SK-N-SH treated with all-trans-retinoic acid at 6 μM for 48 hours (cell line): ENCODE measurements at regions not wholly inside any gene's neighbourhood (a gene's known extent, or its start where the extent isn't known, plus 50 kb on each side); places are given as distances from the start of the nearest gene placed in this dataset.

Experiments used
- ATAC-seq: fragments of 200-7000 bp; cut with Tn5 transposase; 3 replicates; pipeline ENCODE4 v1.9.1; 2020; ENCODE audit warnings: mild to moderate bottlenecking, moderate library complexity
- ARNTL ChIP-seq: fragments of 450-650 bp; formaldehyde crosslinking; IDR thresholded peaks from 2 replicates; pipeline ENCODE4 v1.5.0; 2020; ENCODE audit warnings: low read depth, mild to moderate bottlenecking, moderate library complexity, borderline replicate concordance
- BACH2 ChIP-seq: fragments of 250-450 bp; sonication (Bioruptor Pico); IDR thresholded peaks from 2 replicates; pipeline ENCODE4 v1.9.0; 2021; ENCODE audit warnings: mild to moderate bottlenecking, borderline replicate concordance
- CSRNP3 ChIP-seq: fragments of 250-450 bp; sonication (Bioruptor Pico); IDR thresholded peaks from 2 replicates; pipeline ENCODE4 v1.5.1; 2021; ENCODE audit warnings: mild to moderate bottlenecking, moderate library complexity
- ESRRG ChIP-seq: fragments of 250-450 bp; sonication (Bioruptor Pico); IDR thresholded peaks from 2 replicates; pipeline ENCODE4 v1.6.1; 2021; ENCODE audit warnings: mild to moderate bottlenecking
- GLIS3 ChIP-seq: fragments of 250-450 bp; sonication (Bioruptor Pico); IDR thresholded peaks from 2 replicates; pipeline ENCODE4 v1.5.0; 2020; ENCODE audit warnings: mild to moderate bottlenecking, moderate library complexity
- ISL1 ChIP-seq: fragments of 250-450 bp; sonication (Bioruptor Pico); IDR thresholded peaks from 2 replicates; pipeline ENCODE4 v2.1.2; 2022; ENCODE audit warnings: mild to moderate bottlenecking, moderate library complexity
- OSR1 ChIP-seq: fragments of 250-450 bp; sonication (Bioruptor Pico); IDR thresholded peaks from 2 replicates; pipeline ENCODE4 v1.8.0; 2022; ENCODE audit warnings: moderate library complexity, mild to moderate bottlenecking, inconsistent platforms
- PATZ1 ChIP-seq: fragments of 250-450 bp; sonication (Bioruptor Pico); IDR thresholded peaks from 2 replicates; pipeline ENCODE4 v1.8.0; 2020; ENCODE audit warnings: mild to moderate bottlenecking, moderate library complexity, borderline replicate concordance
- POU6F1 ChIP-seq: fragments of 250-450 bp; sonication (Bioruptor Pico); IDR thresholded peaks from 2 replicates; pipeline ENCODE4 v1.8.0; 2021; ENCODE audit warnings: low read depth, mild to moderate bottlenecking, moderate library complexity, borderline replicate concordance
- PPARA ChIP-seq: fragments of 250-450 bp; sonication (Bioruptor Pico); IDR thresholded peaks from 2 replicates; pipeline ENCODE4 v1.5.0; 2020; ENCODE audit warnings: mild to moderate bottlenecking, borderline replicate concordance
- RARB ChIP-seq: fragments of 250-450 bp; sonication (Bioruptor Pico); IDR thresholded peaks from 2 replicates; pipeline ENCODE4 v1.8.0; 2021; ENCODE audit warnings: mild to moderate bottlenecking, moderate library complexity
- SNAI2 ChIP-seq: fragments of 250-450 bp; sonication (Bioruptor Pico); IDR thresholded peaks from 2 replicates; pipeline ENCODE4 v1.5.0; 2020; ENCODE audit warnings: mild to moderate bottlenecking, moderate library complexity
- TOX ChIP-seq: fragments of 250-450 bp; sonication (Bioruptor Pico); IDR thresholded peaks from 2 replicates; pipeline ENCODE4 v1.8.0; 2021; ENCODE audit warnings: mild to moderate bottlenecking, moderate library complexity, borderline replicate concordance
- TSHZ2 ChIP-seq: fragments of 250-450 bp; sonication (Bioruptor Pico); IDR thresholded peaks from 2 replicates; pipeline ENCODE4 v1.5.0; 2020; ENCODE audit warnings: mild to moderate bottlenecking, moderate library complexity
- ZC3H10 ChIP-seq: fragments of 250-450 bp; sonication (Bioruptor Pico); IDR thresholded peaks from 2 replicates; pipeline ENCODE4 v1.5.1; 2021; ENCODE audit warnings: mild to moderate bottlenecking, moderate library complexity
- ZFP30 ChIP-seq: fragments of 450-650 bp; formaldehyde crosslinking; IDR thresholded peaks from 2 replicates; pipeline ENCODE4 v1.5.0; 2022; ENCODE audit warnings: mild to moderate bottlenecking, moderate library complexity
- ZNF565 ChIP-seq: fragments of 450-650 bp; formaldehyde crosslinking; conservative IDR thresholded peaks from 2 replicates; pipeline ENCODE4 v1.5.0; 2020; ENCODE audit warnings: low read depth, mild to moderate bottlenecking, moderate library complexity
- ZNF70 ChIP-seq: fragments of 450-650 bp; formaldehyde crosslinking; IDR thresholded peaks from 2 replicates; pipeline ENCODE4 v1.5.0; 2020; ENCODE audit warnings: mild to moderate bottlenecking, moderate library complexity
- ZNF8 ChIP-seq: fragments of 450-650 bp; formaldehyde crosslinking; IDR thresholded peaks from 2 replicates; pipeline ENCODE4 v1.5.0; 2020; ENCODE audit warnings: mild to moderate bottlenecking, moderate library complexity

- no peak for TF ChIP-seq ARNTL (CRISPR knock-in tag)
Measured at GRCh38 chr3:161884830-161885229, 388.2 kb downstream of the OTOL1 start (continued).

GRCh38 chr3:161890147-161890625 lies 393.6 kb downstream of the OTOL1 start:
- ATAC-seq: peak; percentile 38
- TF ChIP-seq TSHZ2 (no peak), GLIS3 (CRISPR knock-in tag) (no peak), ZFP30 (CRISPR knock-in tag) (no peak), BACH2 (CRISPR knock-in tag) (no peak), ARNTL (CRISPR knock-in tag) (no peak), ZC3H10 (CRISPR knock-in tag) (no peak), PATZ1 (CRISPR knock-in tag) (no peak), CSRNP3 (CRISPR knock-in tag) (no peak), ZNF70 (CRISPR knock-in tag) (no peak), OSR1 (CRISPR knock-in tag) (no peak), POU6F1 (CRISPR knock-in tag) (no peak), SNAI2 (no peak), RARB (CRISPR knock-in tag) (no peak), ZNF8 (CRISPR knock-in tag) (no peak)

- TF ChIP-seq RARB (CRISPR knock-in tag): no peak
- 0 out of 2 replicates have a peak, but pooled peaks have one; percentile 31 for TF ChIP-seq TSHZ2
- TF ChIP-seq TOX (CRISPR knock-in tag): no peak
- peak; percentile 49 for TF ChIP-seq ISL1 (CRISPR knock-in tag)
- peak; percentile 54; the same call in 1 of the 2 replicates for TF ChIP-seq ZFP30 (CRISPR knock-in tag)
- peak; percentile 58 for ATAC-seq
Measured at GRCh38 chr3:161893972-161894371, 397.4 kb downstream of the OTOL1 start.

- ATAC-seq: peak; percentile 54; the same call in 1 of the 3 replicates
- no peak for TF ChIP-seq PATZ1 (CRISPR knock-in tag)
- TF ChIP-seq ESRRG (CRISPR knock-in tag): no peak
- no peak for TF ChIP-seq GLIS3 (CRISPR knock-in tag)
- TF ChIP-seq ZNF565 (CRISPR knock-in tag): no peak
- no peak for TF ChIP-seq TOX (CRISPR knock-in tag)
- no peak for TF ChIP-seq OSR1 (CRISPR knock-in tag)
- TF ChIP-seq PPARA (CRISPR knock-in tag): no peak
- no peak for TF ChIP-seq CSRNP3 (CRISPR knock-in tag)
- TF ChIP-seq ARNTL (CRISPR knock-in tag): no peak
Measured at GRCh38 chr3:161894657-161895056, 398.0 kb downstream of the OTOL1 start.
